A673 (cell line): ENCODE measurements at regions not wholly inside any gene's neighbourhood (a gene's known extent, or its start where the extent isn't known, plus 50 kb on each side); places are given as distances from the start of the nearest gene placed in this dataset.

Experiments
- EZH2 ChIP-seq: fragments of 200-600 bp; sonication (generic); IDR thresholded peaks from 2 replicates; pipeline ENCODE4 v1.6.1; 2017; ENCODE audit warnings: borderline replicate concordance, low read depth, mild to moderate bottlenecking, mixed read lengths, antibody characterized with exemption, low read length; ENCODE audit not compliant: poor library complexity, severe bottlenecking
- TF ChIP-seq, protein P1 (sequence below): fragments of 300-800, 200-600 bp; sonication (generic); conservative IDR thresholded peaks from 2 replicates; pipeline ENCODE4 v1.5.1; 2017; ENCODE audit warnings: low read depth, mild to moderate bottlenecking, antibody characterized with exemption, low read length, moderate library complexity, mixed read lengths

DNA sequence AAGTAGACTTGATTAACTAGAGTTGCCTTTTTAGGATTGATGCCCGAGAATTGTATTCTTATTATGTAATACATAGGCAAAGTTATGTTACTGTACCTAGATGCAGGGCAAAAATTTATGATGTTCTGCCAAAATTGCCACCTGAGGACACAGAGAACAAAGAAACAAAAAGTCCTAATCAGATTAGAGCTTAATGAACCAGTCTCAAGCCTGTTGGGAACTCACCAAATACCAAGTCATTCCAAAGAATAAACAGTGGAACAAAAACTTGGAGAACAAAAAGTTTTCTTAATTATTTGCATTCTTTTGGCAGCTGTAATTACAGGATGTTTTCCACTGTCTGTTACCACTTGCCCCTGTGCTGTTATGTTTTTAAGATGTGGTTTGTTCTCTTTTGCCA is 154.7 kb upstream of the SGK1 start:
- TF ChIP-seq, protein P1, sequence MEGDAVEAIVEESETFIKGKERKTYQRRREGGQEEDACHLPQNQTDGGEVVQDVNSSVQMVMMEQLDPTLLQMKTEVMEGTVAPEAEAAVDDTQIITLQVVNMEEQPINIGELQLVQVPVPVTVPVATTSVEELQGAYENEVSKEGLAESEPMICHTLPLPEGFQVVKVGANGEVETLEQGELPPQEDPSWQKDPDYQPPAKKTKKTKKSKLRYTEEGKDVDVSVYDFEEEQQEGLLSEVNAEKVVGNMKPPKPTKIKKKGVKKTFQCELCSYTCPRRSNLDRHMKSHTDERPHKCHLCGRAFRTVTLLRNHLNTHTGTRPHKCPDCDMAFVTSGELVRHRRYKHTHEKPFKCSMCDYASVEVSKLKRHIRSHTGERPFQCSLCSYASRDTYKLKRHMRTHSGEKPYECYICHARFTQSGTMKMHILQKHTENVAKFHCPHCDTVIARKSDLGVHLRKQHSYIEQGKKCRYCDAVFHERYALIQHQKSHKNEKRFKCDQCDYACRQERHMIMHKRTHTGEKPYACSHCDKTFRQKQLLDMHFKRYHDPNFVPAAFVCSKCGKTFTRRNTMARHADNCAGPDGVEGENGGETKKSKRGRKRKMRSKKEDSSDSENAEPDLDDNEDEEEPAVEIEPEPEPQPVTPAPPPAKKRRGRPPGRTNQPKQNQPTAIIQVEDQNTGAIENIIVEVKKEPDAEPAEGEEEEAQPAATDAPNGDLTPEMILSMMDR, result no peak
- no peak for TF ChIP-seq EZH2
